GM21447 (cell line): ENCODE measurements at regions not wholly inside any gene's neighbourhood (a gene's known extent, or its start where the extent isn't known, plus 50 kb on each side); places are given as distances from the start of the nearest gene placed in this dataset.

Experiments
- ATAC-seq: cut with Tn5 transposase; IDR thresholded peaks from one replicate; pipeline ENCODE4 v1.9.1; 2021; ENCODE audit not compliant: unreplicated experiment

- ATAC-seq, result no peak
Measured at GRCh38 chr13:104256701-104257100, 1190.5 kb upstream of the SLC10A2 start.

GRCh38 chr13:104253063-104253680 is 1187.0 kb upstream of the SLC10A2 start:
- ATAC-seq, result no peak

- ATAC-seq, result no peak
Measured at GRCh38 chr13:104251931-104252330, 1185.7 kb upstream of the SLC10A2 start.

GRCh38 chr13:104246955-104247354 is 1180.7 kb upstream of the SLC10A2 start:
- no peak for ATAC-seq

- ATAC-seq, result no peak
Measured at GRCh38 chr13:104206450-104207044, 1140.3 kb upstream of the SLC10A2 start.

GRCh38 chr13:104204177-104204576 is 1138.0 kb upstream of the SLC10A2 start:
- no peak for ATAC-seq

DNA sequence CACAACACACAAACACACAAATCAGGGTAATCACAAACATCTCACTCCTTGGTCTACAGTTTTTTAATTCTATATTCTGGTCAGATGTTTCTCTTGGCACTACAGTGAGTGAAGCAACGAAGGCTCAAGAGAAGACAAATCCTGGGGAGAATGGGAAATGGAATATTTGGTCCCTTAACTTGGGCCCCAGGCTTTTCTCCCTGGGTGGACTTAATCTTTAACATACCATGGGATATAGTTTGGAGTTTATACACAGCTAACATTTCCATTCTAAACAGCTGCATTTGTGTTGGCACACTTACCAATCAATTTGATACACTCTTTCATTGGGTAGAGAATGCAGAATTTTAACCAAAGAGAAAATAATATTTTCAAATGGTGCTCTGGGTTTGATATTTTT is 1132.6 kb upstream of the SLC10A2 start:
- no peak for ATAC-seq

DNA sequence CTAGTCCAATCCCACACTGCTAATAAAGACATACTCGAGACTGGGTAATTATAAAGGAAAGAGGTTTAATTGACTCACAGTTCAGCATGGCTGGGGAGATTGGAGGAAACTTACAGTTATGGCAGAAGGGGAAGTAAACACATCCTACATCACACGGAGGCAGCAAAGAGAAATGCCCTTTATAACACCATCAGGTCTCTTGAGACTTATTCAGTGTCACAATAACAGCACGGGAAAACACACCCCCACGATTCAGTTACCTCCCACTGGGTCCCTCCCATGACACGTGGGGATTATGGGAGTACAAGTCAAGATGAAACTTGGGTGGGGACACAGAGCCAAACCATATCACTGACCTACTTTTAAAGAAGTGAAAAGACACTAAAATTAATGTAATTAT is 1130.4 kb upstream of the SLC10A2 start:
- no peak for ATAC-seq

DNA sequence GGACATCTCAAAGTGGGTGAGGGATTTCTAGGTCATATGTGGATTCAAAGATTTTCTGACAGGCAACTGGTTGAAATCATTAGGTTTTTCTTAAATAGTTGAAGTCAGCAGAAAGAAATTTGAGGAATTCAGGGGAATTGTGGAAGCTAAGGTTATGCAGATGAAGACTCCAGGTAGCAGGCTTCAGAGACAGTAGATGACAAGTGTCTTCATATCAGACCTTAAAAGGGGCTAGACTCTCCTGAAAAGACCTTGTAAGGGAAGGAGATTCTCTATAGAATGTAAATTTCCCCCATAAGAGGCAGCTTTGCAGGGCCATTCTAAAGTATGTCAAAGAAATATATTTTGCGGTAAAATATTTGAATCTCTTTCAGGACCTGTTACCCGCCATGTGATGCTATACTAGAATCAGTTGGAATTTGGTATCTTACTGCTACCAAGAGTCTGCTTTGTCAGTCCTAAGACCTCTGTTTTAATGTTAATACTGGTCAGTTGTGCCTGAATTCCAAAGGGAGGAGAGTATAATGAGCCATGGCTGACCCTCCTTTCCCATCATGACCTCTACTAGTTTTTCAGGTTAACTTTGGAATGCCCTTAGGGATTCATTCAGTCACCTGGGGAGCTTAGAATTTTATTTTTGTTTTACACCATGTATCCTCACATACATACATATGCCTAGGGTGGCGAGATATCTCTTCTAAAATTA is 1115.5 kb upstream of the SLC10A2 start:
- ATAC-seq, result no peak

DNA sequence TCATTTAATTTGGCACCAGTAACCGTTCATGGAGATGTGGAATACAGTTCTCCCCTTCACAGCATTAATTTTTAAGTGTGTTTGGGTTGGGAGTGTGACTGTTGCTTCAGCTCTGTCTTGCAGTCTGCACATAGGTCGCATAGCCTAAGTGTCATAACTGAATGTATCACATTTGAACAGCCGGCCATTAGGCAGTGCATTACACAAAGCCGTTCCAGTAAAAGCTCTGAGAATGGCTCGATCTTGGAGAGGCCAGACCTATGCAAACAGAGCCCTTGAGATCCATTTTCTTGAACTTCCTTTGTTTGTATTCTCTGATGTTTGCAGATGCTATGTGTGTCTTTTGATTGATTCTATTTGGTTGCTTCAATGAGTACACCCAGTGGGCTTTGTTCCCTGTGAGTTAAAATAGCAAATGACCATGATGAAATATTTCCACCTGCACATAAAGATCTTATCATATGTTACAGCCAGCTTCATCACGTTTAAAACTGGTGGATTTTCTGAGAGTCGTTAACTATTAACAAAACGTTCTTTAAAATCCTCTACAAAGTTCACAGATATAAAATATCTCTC is 1104.9 kb upstream of the SLC10A2 start:
- no peak for ATAC-seq

DNA sequence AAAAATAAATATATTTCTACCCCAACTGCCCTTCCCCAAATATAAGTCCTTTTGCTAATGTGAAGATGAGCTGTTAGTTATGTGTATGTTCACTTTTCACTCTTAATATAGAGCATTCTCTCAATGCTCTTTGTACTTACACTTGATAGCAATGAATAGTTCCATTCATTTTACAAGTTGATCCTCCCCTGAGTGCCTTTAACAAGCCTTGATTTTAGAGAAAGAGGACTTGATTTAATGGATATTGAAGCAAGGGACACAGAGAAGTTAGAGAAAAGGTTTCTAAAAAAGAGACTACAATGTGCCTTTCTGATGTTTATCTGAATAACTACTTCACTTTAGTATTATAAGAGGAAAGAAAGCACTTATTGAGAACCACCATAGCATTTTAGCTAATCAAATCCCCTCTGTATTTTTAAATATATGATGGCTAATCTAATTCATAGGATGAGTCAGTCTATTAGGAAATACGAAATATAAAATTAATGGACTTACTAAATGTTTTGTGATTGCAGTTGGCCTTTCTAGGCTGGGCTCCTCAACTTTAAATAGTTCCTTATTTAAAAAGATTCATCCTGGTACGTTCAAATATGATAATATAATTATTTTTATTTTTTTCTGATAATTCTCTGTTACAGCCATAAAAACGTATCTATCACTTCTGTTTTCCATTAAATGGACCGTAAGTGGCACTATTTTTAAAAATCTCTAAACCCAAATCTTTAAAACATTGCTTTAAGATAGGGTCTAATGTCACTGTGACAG is 1097.8 kb upstream of the SLC10A2 start:
- ATAC-seq, result no peak

DNA sequence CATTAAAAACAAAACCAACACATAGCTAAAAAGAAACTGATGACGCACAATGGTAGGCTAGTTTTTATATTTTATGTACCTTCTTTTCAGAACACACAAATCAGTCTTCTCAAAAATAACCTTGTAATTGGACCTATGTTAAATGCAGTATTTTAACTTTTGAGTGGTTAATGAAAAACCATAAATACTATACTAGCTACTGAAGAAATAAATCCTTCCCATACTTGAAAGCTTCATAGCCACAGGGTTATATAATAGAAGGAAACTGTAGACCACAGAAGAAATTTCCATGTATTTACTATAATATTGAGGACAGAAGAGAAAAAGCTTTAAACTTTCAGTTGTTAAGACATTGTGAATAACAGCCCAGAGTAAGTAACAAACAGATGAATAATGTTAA is 1094.3 kb upstream of the SLC10A2 start:
- no peak for ATAC-seq

GRCh38 chr13:104143760-104144416 is 1077.7 kb upstream of the SLC10A2 start:
- no peak for ATAC-seq

DNA sequence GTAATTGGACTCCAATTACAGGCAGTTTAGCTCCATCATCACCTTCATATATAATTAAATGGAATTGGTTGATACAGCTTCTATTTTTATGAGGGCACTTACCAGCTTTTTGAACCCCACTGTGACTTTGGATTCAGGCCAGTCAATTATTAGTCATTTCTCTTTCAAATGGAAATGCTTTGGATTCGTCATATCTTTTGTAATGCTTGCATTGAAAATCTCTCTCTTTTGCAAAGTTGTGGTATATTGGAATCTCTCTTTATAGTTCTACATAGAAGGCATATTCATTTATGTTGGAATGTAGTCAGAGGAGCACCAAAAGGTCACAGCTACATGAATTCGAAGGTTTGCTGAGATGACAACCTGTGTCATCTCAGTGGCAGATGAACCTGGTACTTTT is 1074.3 kb upstream of the SLC10A2 start:
- ATAC-seq, result no peak

- ATAC-seq, result no peak
Measured at GRCh38 chr13:104137416-104137815, 1071.2 kb upstream of the SLC10A2 start.

GRCh38 chr13:104132849-104133248 is 1066.6 kb upstream of the SLC10A2 start:
- ATAC-seq, result no peak

DNA sequence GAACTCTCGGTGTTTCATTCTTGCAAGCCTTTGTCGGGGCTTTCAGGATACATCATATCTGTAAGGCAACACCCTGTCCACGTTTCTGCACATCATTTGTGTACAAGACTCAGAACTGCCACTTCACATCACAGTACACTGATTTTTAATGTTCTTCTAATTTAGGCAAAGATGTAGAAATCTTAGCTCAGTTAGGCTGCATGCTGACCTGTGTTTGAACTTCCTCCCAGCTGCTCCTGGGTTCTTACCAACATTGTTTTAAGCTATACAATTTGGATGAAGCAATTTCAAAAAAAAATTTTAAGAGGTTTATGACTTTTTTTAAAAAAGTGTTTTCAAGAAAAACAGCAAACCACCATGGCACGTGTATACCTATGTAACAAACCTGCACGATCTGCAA is 1047.9 kb upstream of the SLC10A2 start:
- ATAC-seq, result no peak

- ATAC-seq, result no peak
Measured at GRCh38 chr13:104111031-104111430, 1044.8 kb upstream of the SLC10A2 start.

- ATAC-seq, result no peak
Measured at GRCh38 chr13:104106705-104107393, 1040.6 kb upstream of the SLC10A2 start.
